HG03060 (cell line): ENCODE measurements at regions not wholly inside any gene's neighbourhood (a gene's known extent, or its start where the extent isn't known, plus 50 kb on each side); places are given as distances from the start of the nearest gene placed in this dataset.

ENCODE experiments used
- ATAC-seq: cut with Tn5 transposase; IDR thresholded peaks from one replicate; pipeline ENCODE4 v1.9.1; 2021; ENCODE audit warnings: low read depth, moderate number of reproducible peaks; ENCODE audit not compliant: unreplicated experiment

GRCh38 chr3:34352778-34353331, 554.4 kb downstream of the PDCD6IP start:
- no peak for ATAC-seq

- no peak for ATAC-seq
These were observed 559.0 kb downstream of the PDCD6IP start for GRCh38 chr3:34357461-34357860.

- ATAC-seq: no peak
These were observed 560.6 kb downstream of the PDCD6IP start for GRCh38 chr3:34359064-34359463.

GRCh38 chr3:34360713-34361112, 562.3 kb downstream of the PDCD6IP start:
- no peak for ATAC-seq

- peak; percentile 97 for ATAC-seq
These were observed 563.5 kb downstream of the PDCD6IP start for GRCh38 chr3:34361921-34362320.

- no peak for ATAC-seq
These were observed 564.5 kb downstream of the PDCD6IP start for GRCh38 chr3:34362910-34363309.

- no peak for ATAC-seq
These were observed 565.5 kb downstream of the PDCD6IP start for GRCh38 chr3:34363881-34364280.

GRCh38 chr3:34364335-34364734, 565.9 kb downstream of the PDCD6IP start:
- ATAC-seq: no peak

- ATAC-seq: no peak
These were observed 566.8 kb downstream of the PDCD6IP start for GRCh38 chr3:34365231-34365630.

- ATAC-seq: no peak
These were observed 567.3 kb downstream of the PDCD6IP start for GRCh38 chr3:34365771-34366170.

- no peak for ATAC-seq
These were observed 569.1 kb downstream of the PDCD6IP start for GRCh38 chr3:34367521-34367920.

- no peak for ATAC-seq
These were observed 576.1 kb downstream of the PDCD6IP start for GRCh38 chr3:34374521-34374920.

GRCh38 chr3:34376691-34377090, 578.3 kb downstream of the PDCD6IP start:
- no peak for ATAC-seq

- no peak for ATAC-seq
These were observed 579.5 kb downstream of the PDCD6IP start for GRCh38 chr3:34377961-34378360.

- ATAC-seq: no peak
These were observed 582.8 kb downstream of the PDCD6IP start for GRCh38 chr3:34381243-34381642.

- no peak for ATAC-seq
These were observed 584.4 kb downstream of the PDCD6IP start for GRCh38 chr3:34382859-34383258.

GRCh38 chr3:34386309-34386708, 587.9 kb downstream of the PDCD6IP start:
- no peak for ATAC-seq

- ATAC-seq: no peak
These were observed 589.6 kb downstream of the PDCD6IP start for GRCh38 chr3:34387826-34388564.

GRCh38 chr3:34388830-34389229, 590.4 kb downstream of the PDCD6IP start:
- ATAC-seq: no peak

GRCh38 chr3:34394978-34395748, 596.7 kb downstream of the PDCD6IP start:
- no peak for ATAC-seq

- ATAC-seq: no peak
These were observed 597.9 kb downstream of the PDCD6IP start for GRCh38 chr3:34396288-34396687.

GRCh38 chr3:34396956-34397355, 598.5 kb downstream of the PDCD6IP start:
- no peak for ATAC-seq
